ENCODE measurements at regions not wholly inside any gene's neighbourhood (a gene's known extent, or its start where the extent isn't known, plus 50 kb on each side); places are given as distances from the start of the nearest gene placed in this dataset.

- no peak overlapping the region for H3K18ac ChIP-seq (ENCODE audit: low read depth, low read length)
- H3K27me3 ChIP-seq (ENCODE audit: control insufficient read depth, insufficient read depth, low read length), result no peaks in the 10 kb centered on the region
- no peak overlapping the region for H2BK20ac ChIP-seq (ENCODE audit: low read depth, low read length)
- no peak overlapping the region for H2AK5ac ChIP-seq (ENCODE audit: low read depth, low read length)
- no peak overlapping the region for H4K8ac ChIP-seq (ENCODE audit: low read depth in 2 of 2, low read length in 2 of 2)
- ATAC-seq (ENCODE audit: low read depth), result no peak
- BruUV-seq (replicated peaks), result no TSS peak
- ChIA-PET POLR2A (ENCODE audit: unreplicated experiment) (no interaction called here), CTCF (no interaction called here)
- H3K79me1 ChIP-seq (ENCODE audit: low read depth in 1 of 2, low read length in 2 of 2), result no peaks in the 10 kb centered on the region
- no peak overlapping the region for H2AFZ ChIP-seq (replicated peaks; ENCODE audit: low read length, poor library complexity)
- in situ Hi-C loops (cut with MboI; ENCODE audit: low sequenced_read_pairs) (no loop called here), intact Hi-C loops (cut with micrococcal nuclease) (no loop called here), dilution Hi-C loops (cut with HindIII; ENCODE audit: low sequenced_read_pairs, unreplicated experiment) (no loop called here)
- no peaks in the 10 kb centered on the region; the same call in 1 of the 2 replicates for H3K9me3 ChIP-seq (ENCODE audit: control insufficient read depth, insufficient read depth, low read length)
- H3K4me1 ChIP-seq (ENCODE audit: control insufficient read depth, insufficient read depth, low read length), result no peaks in the 10 kb centered on the region; the same call in 1 of the 2 replicates
- no peak overlapping the region for H3K4me3 ChIP-seq (ENCODE audit: insufficient read depth, low read depth, low read length)
- no peak for DNase-seq
- no peak overlapping the region for H2AK9ac ChIP-seq (replicated peaks; ENCODE audit: low read depth, low read length, poor library complexity)
- H3K4me2 ChIP-seq (ENCODE audit: low read depth, low read length), result no peak overlapping the region
- WGBS, 2 experiments (ENCODE audit: extremely low coverage in 2 of 2, insufficient read length in 1 of 2), result 97% methylated on average over 18 of the region's 32 CpGs; no CpG with 5 or more reads in 1 of the 2 experiments
- H3K27ac ChIP-seq (ENCODE audit: insufficient read depth, low read length), result no peak overlapping the region
- no peak overlapping the region for H4K91ac ChIP-seq (ENCODE audit: insufficient read depth, low read depth, low read length)
- no peak overlapping the region for H3K14ac ChIP-seq (replicated peaks; ENCODE audit: low read depth, low read length)
- no peak overlapping the region for H2BK5ac ChIP-seq (ENCODE audit: low read depth, low read length, poor library complexity, severe bottlenecking)
- H3K9ac ChIP-seq (ENCODE audit: low read depth, low read length), result no peak overlapping the region
- no peak overlapping the region for H4K5ac ChIP-seq (ENCODE audit: low read depth, low read length)
- H3K36me3 ChIP-seq (ENCODE audit: control insufficient read depth, insufficient read depth, low read length), result no peaks in the 10 kb centered on the region
- H3K9me1 ChIP-seq (ENCODE audit: insufficient read depth, low read length), result no peaks in the 10 kb centered on the region
- no peak overlapping the region for H3K56ac ChIP-seq (ENCODE audit: extremely low read depth, insufficient read depth, low read length)
- H3K4ac ChIP-seq (ENCODE audit: low read depth, low read length), result no peak overlapping the region
- H2BK120ac ChIP-seq (ENCODE audit: low read depth, low read length), result no peak overlapping the region
- no peak for TF ChIP-seq ELK1 (IDR thresholded peaks at IDR 0.05; ENCODE audit: borderline replicate concordance, low read depth, low read length)
- TF ChIP-seq MXI1 (IDR thresholded peaks at IDR 0.05; ENCODE audit: borderline replicate concordance, low read depth, low read length), result no peak
- TF ChIP-seq SMC3 (IDR thresholded peaks at IDR 0.05; ENCODE audit: low read depth, low read length), result no peak
- TF ChIP-seq CTCF (conservative IDR thresholded peaks at IDR 0.05; ENCODE audit: low read depth, low read length), result no peak
- TF ChIP-seq USF2 (IDR thresholded peaks at IDR 0.05; ENCODE audit: low read depth, low read length), result no peak
- no peak for TF ChIP-seq CEBPB (IDR thresholded peaks at IDR 0.05; ENCODE audit: low read depth, low read length)
- TF ChIP-seq NFE2L2 (IDR thresholded peaks at IDR 0.05; ENCODE audit: low read depth, low read length), result no peak
- TF ChIP-seq MAZ (IDR thresholded peaks at IDR 0.05; ENCODE audit: borderline replicate concordance, low read depth, low read length), result no peak
- TF ChIP-seq CHD1 (IDR thresholded peaks at IDR 0.05; ENCODE audit: low read depth, low read length), result no peak
- TF ChIP-seq FOS (IDR thresholded peaks at IDR 0.05; ENCODE audit: low read depth, low read length), result no peak
- TF ChIP-seq MAFK (IDR thresholded peaks at IDR 0.05; ENCODE audit: low read depth, low read length), result no peak
- TF ChIP-seq POLR2A (IDR thresholded peaks at IDR 0.05; ENCODE audit: low read depth, low read length), result no peak
- no peak for TF ChIP-seq RAD21 (IDR thresholded peaks at IDR 0.05; ENCODE audit: low read length)
- TF ChIP-seq RFX5 (IDR thresholded peaks at IDR 0.05; ENCODE audit: low read depth, low read length), result no peak
- TF ChIP-seq RCOR1 (IDR thresholded peaks at IDR 0.05; ENCODE audit: insufficient replicate concordance, low read length), result no peak
- TF ChIP-seq BHLHE40 (IDR thresholded peaks at IDR 0.05; ENCODE audit: low read depth, low read length), result no peak
- H3K23ac ChIP-seq (ENCODE audit: low read depth, low read length), result no peak overlapping the region
- no peaks in the 10 kb centered on the region for H4K20me1 ChIP-seq (ENCODE audit: insufficient read depth, low read length)
- H2BK15ac ChIP-seq (ENCODE audit: low read depth, low read length), result no peak overlapping the region
These were observed 136.8 kb downstream of the BASP1 start for GRCh38 chr5:17354265-17354664.

Data from IMR-90 (cell line).